GM23338 (cell line): ENCODE measurements at regions not wholly inside any gene's neighbourhood (a gene's known extent, or its start where the extent isn't known, plus 50 kb on each side); places are given as distances from the start of the nearest gene placed in this dataset.
A peak's percentile ranks its signal among the peaks of the same experiment; 100 is the strongest.

ENCODE experiments used
- ATAC-seq: fragments of 200-7000 bp; cut with Tn5 transposase; 3 replicates; pipeline ENCODE4 v1.9.1; 2020
- DNase-seq: peaks from one replicate; pipeline ENCODE4 v3.0.0-alpha.2; 2015; ENCODE audit warnings: low spot score
- H2AFZ ChIP-seq: fragments of 200-600 bp; sonication (generic); 2 replicates; pipeline ENCODE4 v1.8.0; 2016; ENCODE audit warnings: antibody characterized with exemption, mild to moderate bottlenecking, moderate library complexity
- H3F3A ChIP-seq: fragments of 200-600 bp; sonication (generic); replicated peaks from 2 replicates; pipeline ENCODE4 v1.8.0; 2017; ENCODE audit warnings: antibody characterized with exemption, mixed run types, low read depth
- H3K27ac ChIP-seq: fragments of 200-600 bp; sonication (generic); 2 replicates; pipeline ENCODE4 v1.6.1; 2016; ENCODE audit warnings: low read depth
- H3K27me3 ChIP-seq: fragments of 200-600 bp; sonication (generic); 2 replicates; pipeline ENCODE4 v1.8.0; 2016; ENCODE audit warnings: mild to moderate bottlenecking, mixed run types, moderate library complexity; ENCODE audit not compliant: insufficient read depth
- H3K36me3 ChIP-seq: fragments of 200-600 bp; sonication (generic); 2 replicates; pipeline ENCODE4 v1.8.0; 2016; ENCODE audit warnings: mild to moderate bottlenecking; ENCODE audit not compliant: insufficient read depth
- H3K4me1 ChIP-seq: fragments of 200-600 bp; sonication (generic); 2 replicates; pipeline ENCODE4 v1.8.0; 2016; ENCODE audit warnings: mild to moderate bottlenecking, moderate library complexity; ENCODE audit not compliant: insufficient read depth
- H3K4me2 ChIP-seq: fragments of 200-600 bp; sonication (generic); 2 replicates; pipeline ENCODE4 v1.7.1; 2017; ENCODE audit warnings: mixed run types
- H3K4me3 ChIP-seq: fragments of 200-600 bp; sonication (generic); 2 replicates; pipeline ENCODE4 v1.6.1; 2016; ENCODE audit warnings: mixed run types
- H3K79me2 ChIP-seq: fragments of 200-600 bp; sonication (generic); replicated peaks from 2 replicates; pipeline ENCODE4 v1.8.0; 2017; ENCODE audit warnings: mild to moderate bottlenecking; ENCODE audit not compliant: insufficient read depth
- H3K9me2 ChIP-seq: fragments of 200-600 bp; sonication (generic); 2 replicates; pipeline ENCODE4 v1.8.0; 2017; ENCODE audit not compliant: insufficient read depth
- H4K20me1 ChIP-seq: fragments of 200-600 bp; sonication (generic); replicated peaks from 2 replicates; pipeline ENCODE4 v1.8.0; 2017; ENCODE audit warnings: mild to moderate bottlenecking; ENCODE audit not compliant: insufficient read depth
- H3K27ac Mint-ChIP-seq: 2 replicates; pipeline ENCODE4 v1.8.0; 2020; ENCODE audit warnings: inconsistent platforms, mild to moderate bottlenecking, moderate library complexity, mixed read lengths
- H3K27me3 Mint-ChIP-seq: 3 replicates; pipeline ENCODE4 v1.8.0; 2022; ENCODE audit warnings: low read depth, mild to moderate bottlenecking, moderate library complexity, mixed read lengths, inconsistent platforms; ENCODE audit not compliant: insufficient read depth, poor library complexity
- H3K36me3 Mint-ChIP-seq: 3 replicates; pipeline ENCODE4 v1.8.0; 2021; ENCODE audit warnings: low read depth, mild to moderate bottlenecking, inconsistent platforms, moderate library complexity, mixed read lengths
- H3K4me1 Mint-ChIP-seq: 3 replicates; pipeline ENCODE4 v1.8.0; 2020; ENCODE audit warnings: mild to moderate bottlenecking, inconsistent platforms, mixed read lengths
- H3K4me3 Mint-ChIP-seq: 3 replicates; pipeline ENCODE4 v1.8.0; 2021; ENCODE audit warnings: moderate library complexity, mild to moderate bottlenecking, inconsistent platforms, mixed read lengths
- H3K9me3 Mint-ChIP-seq: 3 replicates; pipeline ENCODE4 v1.8.0; 2020; ENCODE audit warnings: moderate library complexity, mild to moderate bottlenecking, inconsistent platforms, mixed read lengths
- CREB1 ChIP-seq: fragments of 250-450 bp; sonication (Bioruptor Pico); IDR thresholded peaks from 2 replicates; pipeline ENCODE4 v1.5.0; 2020; ENCODE audit warnings: low read depth, mild to moderate bottlenecking, moderate library complexity
- EZH2 ChIP-seq: fragments of 200-600 bp; sonication (generic); IDR thresholded peaks from one replicate; pipeline ENCODE4 v1.8.0; 2017; ENCODE audit warnings: antibody characterized with exemption, mild to moderate bottlenecking, low read depth; ENCODE audit not compliant: unreplicated experiment
- JUNB ChIP-seq: IDR thresholded peaks from one replicate; pipeline ENCODE4 v1.6.1; 2016; ENCODE audit warnings: antibody characterized with exemption; ENCODE audit not compliant: unreplicated experiment
- NANOG ChIP-seq: IDR thresholded peaks from 2 replicates; pipeline ENCODE4 v1.6.1; 2016; ENCODE audit warnings: antibody characterized with exemption, borderline replicate concordance
- POLR2AphosphoS5 ChIP-seq: IDR thresholded peaks from 2 replicates; pipeline ENCODE4 v1.6.1; 2016; ENCODE audit warnings: antibody characterized with exemption, low read depth
- STAT1 ChIP-seq: IDR thresholded peaks from one replicate; pipeline ENCODE4 v1.6.1; 2016; ENCODE audit warnings: antibody characterized with exemption; ENCODE audit not compliant: unreplicated experiment
- ZNF114 ChIP-seq: fragments of 250-450 bp; sonication (Bioruptor Pico); IDR thresholded peaks from 2 replicates; pipeline ENCODE4 v1.5.0; 2020; ENCODE audit warnings: mild to moderate bottlenecking, moderate library complexity
- ZNF331 ChIP-seq: fragments of 250-450 bp; sonication (Bioruptor Pico); IDR thresholded peaks from 2 replicates; pipeline ENCODE4 v1.5.0; 2020; ENCODE audit warnings: low read depth, mild to moderate bottlenecking, moderate library complexity
- TF ChIP-seq, protein P1 (sequence below): fragments of 250-450 bp; sonication (Bioruptor Pico); IDR thresholded peaks from 2 replicates; pipeline ENCODE4 v1.5.0; 2020; ENCODE audit warnings: mild to moderate bottlenecking, moderate library complexity

DNA sequence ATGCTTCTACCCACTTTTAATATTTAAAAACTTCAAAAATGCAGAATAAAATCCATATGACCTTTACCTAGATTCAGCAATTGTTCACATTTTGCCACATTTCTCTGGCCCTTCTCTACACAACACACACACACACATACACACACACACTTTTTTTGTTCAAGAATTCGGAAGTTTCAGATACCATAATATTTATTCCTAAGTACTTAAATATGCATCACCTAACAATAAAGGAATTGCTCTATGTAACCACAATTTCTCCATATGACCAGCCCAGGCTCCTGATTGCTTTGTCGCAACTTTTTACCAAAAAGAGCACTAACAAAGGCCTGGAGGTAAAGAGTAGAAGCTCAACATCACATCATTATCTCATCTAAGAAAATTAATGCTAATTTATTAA is 106.6 kb downstream of the FAS start (continued):
- no peak for TF ChIP-seq ZNF331 (CRISPR knock-in tag)
- no peak for TF ChIP-seq EZH2
- TF ChIP-seq, protein P1, sequence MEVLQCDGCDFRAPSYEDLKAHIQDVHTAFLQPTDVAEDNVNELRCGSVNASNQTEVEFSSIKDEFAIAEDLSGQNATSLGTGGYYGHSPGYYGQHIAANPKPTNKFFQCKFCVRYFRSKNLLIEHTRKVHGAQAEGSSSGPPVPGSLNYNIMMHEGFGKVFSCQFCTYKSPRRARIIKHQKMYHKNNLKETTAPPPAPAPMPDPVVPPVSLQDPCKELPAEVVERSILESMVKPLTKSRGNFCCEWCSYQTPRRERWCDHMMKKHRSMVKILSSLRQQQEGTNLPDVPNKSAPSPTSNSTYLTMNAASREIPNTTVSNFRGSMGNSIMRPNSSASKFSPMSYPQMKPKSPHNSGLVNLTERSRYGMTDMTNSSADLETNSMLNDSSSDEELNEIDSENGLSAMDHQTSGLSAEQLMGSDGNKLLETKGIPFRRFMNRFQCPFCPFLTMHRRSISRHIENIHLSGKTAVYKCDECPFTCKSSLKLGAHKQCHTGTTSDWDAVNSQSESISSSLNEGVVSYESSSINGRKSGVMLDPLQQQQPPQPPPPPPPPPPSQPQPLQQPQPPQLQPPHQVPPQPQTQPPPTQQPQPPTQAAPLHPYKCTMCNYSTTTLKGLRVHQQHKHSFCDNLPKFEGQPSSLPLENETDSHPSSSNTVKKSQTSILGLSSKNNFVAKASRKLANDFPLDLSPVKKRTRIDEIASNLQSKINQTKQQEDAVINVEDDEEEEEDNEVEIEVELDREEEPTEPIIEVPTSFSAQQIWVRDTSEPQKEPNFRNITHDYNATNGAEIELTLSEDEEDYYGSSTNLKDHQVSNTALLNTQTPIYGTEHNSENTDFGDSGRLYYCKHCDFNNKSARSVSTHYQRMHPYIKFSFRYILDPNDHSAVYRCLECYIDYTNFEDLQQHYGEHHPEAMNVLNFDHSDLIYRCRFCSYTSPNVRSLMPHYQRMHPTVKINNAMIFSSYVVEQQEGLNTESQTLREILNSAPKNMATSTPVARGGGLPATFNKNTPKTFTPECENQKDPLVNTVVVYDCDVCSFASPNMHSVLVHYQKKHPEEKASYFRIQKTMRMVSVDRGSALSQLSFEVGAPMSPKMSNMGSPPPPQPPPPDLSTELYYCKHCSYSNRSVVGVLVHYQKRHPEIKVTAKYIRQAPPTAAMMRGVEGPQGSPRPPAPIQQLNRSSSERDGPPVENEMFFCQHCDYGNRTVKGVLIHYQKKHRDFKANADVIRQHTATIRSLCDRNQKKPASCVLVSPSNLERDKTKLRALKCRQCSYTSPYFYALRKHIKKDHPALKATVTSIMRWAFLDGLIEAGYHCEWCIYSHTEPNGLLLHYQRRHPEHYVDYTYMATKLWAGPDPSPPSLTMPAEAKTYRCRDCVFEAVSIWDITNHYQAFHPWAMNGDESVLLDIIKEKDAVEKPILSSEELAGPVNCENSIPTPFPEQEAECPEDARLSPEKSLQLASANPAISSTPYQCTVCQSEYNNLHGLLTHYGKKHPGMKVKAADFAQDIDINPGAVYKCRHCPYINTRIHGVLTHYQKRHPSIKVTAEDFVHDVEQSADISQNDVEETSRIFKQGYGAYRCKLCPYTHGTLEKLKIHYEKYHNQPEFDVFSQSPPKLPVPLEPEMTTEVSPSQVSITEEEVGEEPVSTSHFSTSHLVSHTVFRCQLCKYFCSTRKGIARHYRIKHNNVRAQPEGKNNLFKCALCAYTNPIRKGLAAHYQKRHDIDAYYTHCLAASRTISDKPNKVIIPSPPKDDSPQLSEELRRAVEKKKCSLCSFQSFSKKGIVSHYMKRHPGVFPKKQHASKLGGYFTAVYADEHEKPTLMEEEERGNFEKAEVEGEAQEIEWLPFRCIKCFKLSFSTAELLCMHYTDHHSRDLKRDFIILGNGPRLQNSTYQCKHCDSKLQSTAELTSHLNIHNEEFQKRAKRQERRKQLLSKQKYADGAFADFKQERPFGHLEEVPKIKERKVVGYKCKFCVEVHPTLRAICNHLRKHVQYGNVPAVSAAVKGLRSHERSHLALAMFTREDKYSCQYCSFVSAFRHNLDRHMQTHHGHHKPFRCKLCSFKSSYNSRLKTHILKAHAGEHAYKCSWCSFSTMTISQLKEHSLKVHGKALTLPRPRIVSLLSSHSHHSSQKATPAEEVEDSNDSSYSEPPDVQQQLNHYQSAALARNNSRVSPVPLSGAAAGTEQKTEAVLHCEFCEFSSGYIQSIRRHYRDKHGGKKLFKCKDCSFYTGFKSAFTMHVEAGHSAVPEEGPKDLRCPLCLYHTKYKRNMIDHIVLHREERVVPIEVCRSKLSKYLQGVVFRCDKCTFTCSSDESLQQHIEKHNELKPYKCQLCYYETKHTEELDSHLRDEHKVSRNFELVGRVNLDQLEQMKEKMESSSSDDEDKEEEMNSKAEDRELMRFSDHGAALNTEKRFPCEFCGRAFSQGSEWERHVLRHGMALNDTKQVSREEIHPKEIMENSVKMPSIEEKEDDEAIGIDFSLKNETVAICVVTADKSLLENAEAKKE (CRISPR knock-in tag) = no peak
- no peak for TF ChIP-seq NANOG
- no peak for TF ChIP-seq JUNB
- TF ChIP-seq POLR2AphosphoS5 = no peak
- TF ChIP-seq ZNF114 = no peak
- TF ChIP-seq STAT1 = no peak

DNA sequence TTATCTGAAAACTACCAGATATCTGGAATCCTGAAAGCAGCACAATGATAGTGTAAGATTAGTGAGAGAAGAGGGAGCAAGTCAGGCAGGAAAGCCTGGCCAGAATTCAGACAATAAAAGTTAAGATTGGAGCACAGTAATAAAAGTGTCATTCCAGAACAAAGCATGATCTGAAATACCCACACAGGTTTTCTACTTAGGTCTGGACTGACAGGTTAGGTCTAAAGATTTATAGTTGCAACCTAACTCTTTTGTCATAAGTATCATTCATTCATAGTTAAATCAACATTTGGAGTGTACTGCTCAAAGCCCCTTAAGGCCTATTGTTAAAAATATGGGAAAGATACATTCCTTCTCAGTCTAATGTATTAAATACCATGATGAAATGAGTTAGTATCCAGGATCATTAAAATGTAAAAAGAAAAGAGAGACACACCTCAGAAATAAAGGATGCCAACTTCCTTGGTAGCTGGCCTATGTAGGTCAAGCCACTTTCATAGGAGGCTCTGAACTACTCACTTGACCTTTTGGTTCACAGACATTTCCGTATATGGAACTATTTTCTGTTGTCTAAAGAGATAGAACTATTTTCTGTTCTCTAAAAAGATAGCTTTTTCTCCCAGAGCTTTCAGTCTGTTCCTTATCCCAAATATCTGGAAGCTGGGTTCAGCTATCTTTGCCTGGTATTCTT is 105.2 kb downstream of the FAS start:
- Histone ChIP-seq H3K79me2 (no peaks in the 10 kb centered on the region), H3K27ac (no peak overlapping the region), H2AFZ (0 out of 2 replicates have a peak overlapping the region, but pooled peaks have one; percentile 8), H3K4me3 (no peak overlapping the region), H3K4me2 (no peak overlapping the region), H4K20me1 (no peaks in the 10 kb centered on the region), H3K9me2 (no peaks in the 10 kb centered on the region), H3K36me3 (no peaks in the 10 kb centered on the region), H3K27me3 (no peaks in the 10 kb centered on the region), H3F3A (no peaks in the 10 kb centered on the region), H3K4me1 (0 out of 2 replicates have a peak, but pooled peaks cover 3% of the 10 kb centered on the region)
- H3K4me1 Mint-ChIP-seq = peaks cover 4% of the 10 kb centered on the region; the same call in 1 of the 3 replicates
- no peak overlapping the region for H3K4me3 Mint-ChIP-seq
- DNase-seq = no peak
- no peaks in the 10 kb centered on the region for H3K36me3 Mint-ChIP-seq
- no peaks in the 10 kb centered on the region for H3K27me3 Mint-ChIP-seq
- no peak overlapping the region for H3K27ac Mint-ChIP-seq
- no peak for ATAC-seq
- no peaks in the 10 kb centered on the region for H3K9me3 Mint-ChIP-seq
- TF ChIP-seq CREB1 (CRISPR knock-in tag) (no peak), NANOG (no peak), EZH2 (no peak), STAT1 (no peak), ZNF331 (CRISPR knock-in tag) (no peak)
- TF ChIP-seq, protein P1 (CRISPR knock-in tag) = no peak
